ENCODE measurements at regions not wholly inside any gene's neighbourhood (a gene's known extent, or its start where the extent isn't known, plus 50 kb on each side); places are given as distances from the start of the nearest gene placed in this dataset.

GRCh38 chr10:6972226-6972625 lies 392.1 kb upstream of the PRKCQ start:
- Histone ChIP-seq H3K27me3 (ENCODE audit: insufficient read depth, low read length) (no peaks in the 10 kb centered on the region), H3K36me3 (ENCODE audit: insufficient read depth, low read depth, low read length) (no peaks in the 10 kb centered on the region), H3K9me3 (ENCODE audit: insufficient read depth, low read depth, low read length) (no peaks in the 10 kb centered on the region), H3K4me3 (ENCODE audit: low read length) (no peak overlapping the region), H3K4me1 (ENCODE audit: insufficient read depth, low read length) (no peaks in the 10 kb centered on the region), H3K9ac (ENCODE audit: low read depth, low read length) (no peak overlapping the region), H3K27ac (ENCODE audit: low read length) (no peak overlapping the region)

GRCh38 chr10:6969659-6970058 lies 389.6 kb upstream of the PRKCQ start:
- Histone ChIP-seq H3K9ac (ENCODE audit: low read depth, low read length) (no peak overlapping the region), H3K4me3 (ENCODE audit: low read length) (no peak overlapping the region), H3K27me3 (ENCODE audit: insufficient read depth, low read length) (no peaks in the 10 kb centered on the region), H3K36me3 (ENCODE audit: insufficient read depth, low read depth, low read length) (no peaks in the 10 kb centered on the region), H3K9me3 (ENCODE audit: insufficient read depth, low read depth, low read length) (no peaks in the 10 kb centered on the region), H3K4me1 (ENCODE audit: insufficient read depth, low read length) (no peaks in the 10 kb centered on the region), H3K27ac (ENCODE audit: low read length) (no peak overlapping the region)

DNA sequence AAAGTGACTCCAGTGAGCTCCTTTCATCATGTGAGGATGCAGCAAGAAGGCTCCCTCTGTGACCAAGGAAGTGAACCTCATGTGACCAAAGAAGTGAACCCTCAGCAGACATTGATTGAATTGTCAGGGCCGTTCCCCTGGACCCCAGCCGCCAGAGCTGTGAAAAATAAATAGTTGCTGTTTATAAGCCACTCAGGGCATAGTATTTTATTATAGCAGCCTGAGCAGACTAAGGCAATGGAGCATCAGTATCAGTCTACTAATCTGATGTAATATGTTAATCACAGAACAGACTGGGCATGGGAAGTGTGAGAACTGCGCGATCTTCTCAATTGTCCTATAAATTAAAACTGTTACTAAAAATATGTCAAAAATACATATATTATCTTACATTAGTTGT lies 384.5 kb upstream of the PRKCQ start:
- no peaks in the 10 kb centered on the region for H3K9me3 ChIP-seq (ENCODE audit: insufficient read depth, low read depth, low read length)
- no peak overlapping the region for H3K27ac ChIP-seq (ENCODE audit: low read length)
- no peaks in the 10 kb centered on the region for H3K27me3 ChIP-seq (ENCODE audit: insufficient read depth, low read length)
- no peak overlapping the region for H3K9ac ChIP-seq (ENCODE audit: low read depth, low read length)
- H3K36me3 ChIP-seq (ENCODE audit: insufficient read depth, low read depth, low read length) = no peaks in the 10 kb centered on the region
- no peaks in the 10 kb centered on the region for H3K4me1 ChIP-seq (ENCODE audit: insufficient read depth, low read length)
- H3K4me3 ChIP-seq (ENCODE audit: low read length) = no peak overlapping the region

DNA sequence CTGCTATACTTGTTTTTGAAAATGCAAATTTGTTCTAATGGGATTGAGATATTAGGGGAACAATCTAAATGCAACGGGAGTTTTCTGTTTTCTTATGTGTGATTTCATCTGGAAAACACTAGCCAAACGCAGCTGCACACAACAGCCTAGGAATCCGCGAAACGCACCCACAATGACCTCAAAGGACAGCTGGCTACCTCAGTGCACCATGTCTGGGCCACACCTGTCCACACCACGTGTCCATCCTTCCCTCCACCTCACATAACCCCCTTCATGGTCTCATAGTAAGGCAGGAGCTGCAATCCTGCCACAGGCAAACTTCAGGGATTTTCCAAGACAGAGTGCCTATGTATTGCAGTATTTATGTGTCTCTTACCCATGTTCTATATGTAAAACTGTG lies 382.5 kb upstream of the PRKCQ start:
- Histone ChIP-seq H3K36me3 (ENCODE audit: insufficient read depth, low read depth, low read length) (no peaks in the 10 kb centered on the region), H3K4me3 (ENCODE audit: low read length) (no peak overlapping the region), H3K4me1 (ENCODE audit: insufficient read depth, low read length) (no peaks in the 10 kb centered on the region), H3K9me3 (ENCODE audit: insufficient read depth, low read depth, low read length) (no peaks in the 10 kb centered on the region), H3K9ac (ENCODE audit: low read depth, low read length) (no peak overlapping the region), H3K27me3 (ENCODE audit: insufficient read depth, low read length) (no peaks in the 10 kb centered on the region), H3K27ac (ENCODE audit: low read length) (no peak overlapping the region)

GRCh38 chr10:6958711-6959110 lies 378.6 kb upstream of the PRKCQ start:
- Histone ChIP-seq H3K36me3 (ENCODE audit: insufficient read depth, low read depth, low read length) (no peaks in the 10 kb centered on the region), H3K9ac (ENCODE audit: low read depth, low read length) (no peak overlapping the region), H3K4me3 (ENCODE audit: low read length) (no peak overlapping the region), H3K27ac (ENCODE audit: low read length) (no peak overlapping the region), H3K9me3 (ENCODE audit: insufficient read depth, low read depth, low read length) (no peaks in the 10 kb centered on the region), H3K27me3 (ENCODE audit: insufficient read depth, low read length) (no peaks in the 10 kb centered on the region), H3K4me1 (ENCODE audit: insufficient read depth, low read length) (no peaks in the 10 kb centered on the region)

- H3K36me3 ChIP-seq (ENCODE audit: insufficient read depth, low read depth, low read length) = no peaks in the 10 kb centered on the region
- no peak overlapping the region for H3K9ac ChIP-seq (ENCODE audit: low read depth, low read length)
- H3K27ac ChIP-seq (ENCODE audit: low read length) = no peak overlapping the region
- peaks cover 2% of the 10 kb centered on the region; the same call in 1 of the 2 replicates for H3K4me1 ChIP-seq (ENCODE audit: insufficient read depth, low read length)
- no peaks in the 10 kb centered on the region for H3K27me3 ChIP-seq (ENCODE audit: insufficient read depth, low read length)
- H3K9me3 ChIP-seq (ENCODE audit: insufficient read depth, low read depth, low read length) = no peaks in the 10 kb centered on the region
- no peak overlapping the region for H3K4me3 ChIP-seq (ENCODE audit: low read length)
These were observed 378.2 kb upstream of the PRKCQ start for GRCh38 chr10:6958254-6958653.

DNA sequence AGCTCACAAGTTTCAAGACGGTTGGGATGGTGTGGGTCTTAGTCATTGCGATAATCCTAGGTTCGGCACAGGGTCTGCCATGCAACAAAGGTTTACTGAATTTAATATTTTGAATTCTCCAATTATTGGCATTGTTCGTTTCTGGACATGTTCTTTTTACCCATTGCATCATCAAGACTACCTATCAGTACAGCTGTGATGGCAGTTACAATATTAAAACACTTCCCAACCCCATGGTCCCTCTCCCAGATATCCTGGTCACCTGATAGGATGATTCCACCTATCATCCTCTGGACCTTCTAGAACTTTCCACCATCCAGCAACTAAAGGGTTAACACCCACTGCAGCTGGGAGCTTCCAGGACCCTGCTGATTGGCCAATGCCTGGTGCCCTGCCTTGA lies 377.8 kb upstream of the PRKCQ start:
- H3K27me3 ChIP-seq (ENCODE audit: insufficient read depth, low read length) = no peaks in the 10 kb centered on the region
- H3K36me3 ChIP-seq (ENCODE audit: insufficient read depth, low read depth, low read length) = no peaks in the 10 kb centered on the region
- no peak overlapping the region for H3K27ac ChIP-seq (ENCODE audit: low read length)
- H3K9me3 ChIP-seq (ENCODE audit: insufficient read depth, low read depth, low read length) = no peaks in the 10 kb centered on the region
- no peak overlapping the region for H3K4me3 ChIP-seq (ENCODE audit: low read length)
- H3K9ac ChIP-seq (ENCODE audit: low read depth, low read length) = no peak overlapping the region
- peaks cover 2% of the 10 kb centered on the region; the same call in 1 of the 2 replicates for H3K4me1 ChIP-seq (ENCODE audit: insufficient read depth, low read length)

- H3K4me1 ChIP-seq (ENCODE audit: insufficient read depth, low read length) = peaks cover 2% of the 10 kb centered on the region; the same call in 1 of the 2 replicates
- H3K9me3 ChIP-seq (ENCODE audit: insufficient read depth, low read depth, low read length) = no peaks in the 10 kb centered on the region
- H3K27me3 ChIP-seq (ENCODE audit: insufficient read depth, low read length) = no peaks in the 10 kb centered on the region
- H3K36me3 ChIP-seq (ENCODE audit: insufficient read depth, low read depth, low read length) = no peaks in the 10 kb centered on the region
- H3K27ac ChIP-seq (ENCODE audit: low read length) = no peak overlapping the region
- no peak overlapping the region for H3K9ac ChIP-seq (ENCODE audit: low read depth, low read length)
- no peak overlapping the region for H3K4me3 ChIP-seq (ENCODE audit: low read length)
These were observed 376.5 kb upstream of the PRKCQ start for GRCh38 chr10:6956562-6956961.

GRCh38 chr10:6953271-6953801 lies 373.3 kb upstream of the PRKCQ start:
- Histone ChIP-seq H3K36me3 (ENCODE audit: insufficient read depth, low read depth, low read length) (no peaks in the 10 kb centered on the region), H3K27me3 (ENCODE audit: insufficient read depth, low read length) (no peaks in the 10 kb centered on the region), H3K27ac (ENCODE audit: low read length) (no peak overlapping the region), H3K9ac (ENCODE audit: low read depth, low read length) (no peak overlapping the region), H3K9me3 (ENCODE audit: insufficient read depth, low read depth, low read length) (no peaks in the 10 kb centered on the region), H3K4me3 (ENCODE audit: low read length) (no peak overlapping the region), H3K4me1 (ENCODE audit: insufficient read depth, low read length) (peaks cover 2% of the 10 kb centered on the region; the same call in 1 of the 2 replicates)

DNA sequence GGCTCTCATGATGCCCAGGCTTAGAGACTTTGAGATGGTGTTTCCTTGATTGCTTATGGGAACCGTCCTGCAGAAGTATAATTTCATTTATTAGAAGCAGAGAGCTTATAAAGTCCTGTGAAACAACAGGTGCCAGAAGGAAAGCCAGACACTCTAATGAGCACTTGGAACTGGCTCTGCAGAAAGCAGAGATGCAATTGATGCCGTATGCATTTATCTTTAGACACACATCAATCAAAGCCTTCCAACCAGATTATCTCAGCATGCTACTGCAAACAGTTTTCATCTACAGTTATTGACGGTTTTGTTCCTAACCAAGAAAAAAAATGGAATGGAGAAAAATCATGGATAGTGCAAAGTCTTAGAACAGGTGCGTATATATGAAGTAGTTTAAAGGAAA lies 371.7 kb upstream of the PRKCQ start:
- no peak overlapping the region for H3K4me3 ChIP-seq (ENCODE audit: low read length)
- H3K9ac ChIP-seq (ENCODE audit: low read depth, low read length) = no peak overlapping the region
- H3K27me3 ChIP-seq (ENCODE audit: insufficient read depth, low read length) = no peaks in the 10 kb centered on the region
- H3K36me3 ChIP-seq (ENCODE audit: insufficient read depth, low read depth, low read length) = no peaks in the 10 kb centered on the region
- H3K9me3 ChIP-seq (ENCODE audit: insufficient read depth, low read depth, low read length) = no peaks in the 10 kb centered on the region
- H3K27ac ChIP-seq (ENCODE audit: low read length) = no peak overlapping the region
- peaks cover 2% of the 10 kb centered on the region; the same call in 1 of the 2 replicates for H3K4me1 ChIP-seq (ENCODE audit: insufficient read depth, low read length)

DNA sequence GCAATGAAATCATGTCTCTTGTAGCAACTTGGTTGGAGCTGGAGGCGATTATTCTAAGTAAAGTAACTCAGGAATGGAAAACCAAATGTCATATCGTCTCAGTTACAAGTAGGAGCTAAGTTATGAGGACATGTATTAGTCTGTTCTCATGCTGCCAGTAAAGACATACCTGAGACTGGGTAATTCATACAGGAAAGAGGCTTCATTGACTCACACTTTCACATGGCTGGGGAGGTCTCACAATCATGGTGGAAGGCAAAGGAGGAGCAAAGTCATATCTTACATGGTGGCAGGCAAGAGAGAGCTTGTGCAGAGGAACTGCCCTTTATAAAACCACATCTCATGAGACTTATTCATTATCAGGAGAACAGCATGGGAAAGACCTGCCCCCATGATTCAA lies 370.1 kb upstream of the PRKCQ start:
- Histone ChIP-seq H3K27me3 (ENCODE audit: insufficient read depth, low read length) (no peaks in the 10 kb centered on the region), H3K27ac (ENCODE audit: low read length) (no peak overlapping the region), H3K4me3 (ENCODE audit: low read length) (no peak overlapping the region), H3K9ac (ENCODE audit: low read depth, low read length) (no peak overlapping the region), H3K9me3 (ENCODE audit: insufficient read depth, low read depth, low read length) (no peaks in the 10 kb centered on the region), H3K36me3 (ENCODE audit: insufficient read depth, low read depth, low read length) (no peaks in the 10 kb centered on the region), H3K4me1 (ENCODE audit: insufficient read depth, low read length) (peaks cover 2% of the 10 kb centered on the region; the same call in 1 of the 2 replicates)

- no peak overlapping the region for H3K9ac ChIP-seq (ENCODE audit: low read depth, low read length)
- no peak overlapping the region for H3K4me3 ChIP-seq (ENCODE audit: low read length)
- H3K4me1 ChIP-seq (ENCODE audit: insufficient read depth, low read length) = no peaks in the 10 kb centered on the region
- no peak overlapping the region for H3K27ac ChIP-seq (ENCODE audit: low read length)
- H3K27me3 ChIP-seq (ENCODE audit: insufficient read depth, low read length) = no peaks in the 10 kb centered on the region
- H3K36me3 ChIP-seq (ENCODE audit: insufficient read depth, low read depth, low read length) = no peaks in the 10 kb centered on the region
- H3K9me3 ChIP-seq (ENCODE audit: insufficient read depth, low read depth, low read length) = no peaks in the 10 kb centered on the region
These were observed 364.4 kb upstream of the PRKCQ start for GRCh38 chr10:6944436-6944835.
